DMS153 treated with DMSO at 0.1 percent for 48 hours (cell line): ENCODE measurements at regions not wholly inside any gene's neighbourhood (a gene's known extent, or its start where the extent isn't known, plus 50 kb on each side); places are given as distances from the start of the nearest gene placed in this dataset.
"Not testable (repeated sequence)": the region's sequence is repeated elsewhere in the genome, so short reads cannot be mapped to it uniquely, and the experiment has no call there.

ENCODE experiments used
- DNase-seq: peaks from one replicate; lab custom pipeline; 2025; ENCODE audit not compliant: unreplicated experiment; lab: John Stamatoyannopoulos, UW

- DNase-seq, result no peak
Measured at GRCh38 chr2:123596621-123597020, 428.5 kb upstream of the CNTNAP5 start.

DNA sequence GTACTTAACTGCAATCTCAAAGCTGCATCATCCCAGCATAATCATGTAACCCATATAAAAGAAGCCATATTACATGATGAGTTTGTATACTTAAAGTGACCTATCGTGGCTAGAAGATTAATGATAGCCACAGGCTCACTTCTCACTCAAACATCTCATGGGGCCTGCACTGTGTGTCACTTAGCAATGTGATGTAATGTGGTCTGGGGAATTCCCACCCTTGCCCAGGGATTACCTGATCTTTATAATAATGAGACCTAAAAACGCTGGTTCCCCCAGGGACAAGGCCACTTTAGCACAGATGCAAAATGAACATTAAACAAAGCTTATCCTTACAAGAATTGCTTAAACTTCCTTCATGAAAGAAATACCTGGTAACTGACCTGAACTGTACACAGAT is 427.1 kb upstream of the CNTNAP5 start:
- DNase-seq, result no peak

DNA sequence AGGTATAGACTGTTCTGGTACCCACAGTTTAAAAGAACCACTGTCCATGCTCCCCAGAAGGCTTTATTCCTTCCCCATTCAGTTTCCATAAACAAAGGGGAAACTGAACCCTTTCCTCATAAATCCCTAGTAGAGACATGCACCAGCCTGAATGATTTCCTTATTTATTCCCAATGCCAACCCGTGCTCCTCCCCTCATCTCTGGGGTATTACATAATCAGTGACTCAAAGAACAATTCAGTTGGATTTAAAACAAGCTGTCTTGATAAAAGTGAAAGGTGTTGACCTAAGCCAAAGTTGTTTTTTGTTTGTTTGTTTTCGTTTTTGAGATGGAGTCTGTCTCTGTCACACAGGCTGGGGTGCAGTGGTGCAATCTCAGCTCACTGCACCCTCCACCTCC is 418.5 kb upstream of the CNTNAP5 start:
- no peak for DNase-seq

GRCh38 chr2:123609077-123609476 is 416.0 kb upstream of the CNTNAP5 start:
- DNase-seq, result no peak

GRCh38 chr2:123614596-123614995 is 410.5 kb upstream of the CNTNAP5 start:
- DNase-seq, result no peak

- DNase-seq, result not testable (repeated sequence)
Measured at GRCh38 chr2:123618642-123619041, 406.4 kb upstream of the CNTNAP5 start.

DNA sequence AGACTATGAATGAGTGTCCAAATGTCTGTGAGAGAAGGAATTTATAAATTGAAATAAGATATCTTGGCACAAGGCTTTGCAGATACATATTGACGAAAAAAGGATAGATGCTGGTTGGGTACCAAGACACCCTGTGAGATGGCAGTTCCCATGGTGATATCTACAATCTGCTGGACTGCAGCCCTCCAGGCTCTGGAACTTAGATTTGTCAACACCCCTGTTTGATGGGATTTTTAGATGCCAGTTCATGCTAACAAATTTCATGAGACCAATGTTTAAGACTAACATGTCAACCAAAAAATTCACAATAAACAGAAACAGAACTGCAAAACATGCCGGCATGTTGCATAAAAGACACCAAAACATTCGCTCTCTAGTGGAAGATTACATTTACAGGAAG is 400.3 kb upstream of the CNTNAP5 start:
- DNase-seq, result no peak

GRCh38 chr2:123636232-123636631 is 388.9 kb upstream of the CNTNAP5 start:
- no peak for DNase-seq

- DNase-seq, result no peak
Measured at GRCh38 chr2:123640685-123641335, 384.3 kb upstream of the CNTNAP5 start.

DNA sequence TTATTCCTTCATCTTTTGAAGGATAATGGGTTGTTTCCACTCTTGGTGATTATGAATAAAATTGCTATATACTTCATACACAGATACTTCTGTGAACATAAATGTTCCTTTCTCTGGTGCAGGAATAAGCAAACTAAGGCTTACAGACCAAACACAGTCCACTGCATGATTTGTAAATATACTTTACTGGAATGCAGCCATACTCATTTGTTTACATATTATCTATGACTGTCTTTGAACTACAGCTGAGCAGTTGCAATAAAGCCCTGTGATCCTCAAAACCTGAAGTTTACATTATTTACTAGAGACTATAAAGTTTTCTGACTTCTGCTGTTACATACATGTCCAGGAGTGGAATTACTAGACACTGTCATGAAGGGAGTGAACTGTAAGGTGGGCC is 381.0 kb upstream of the CNTNAP5 start:
- DNase-seq, result no peak

DNA sequence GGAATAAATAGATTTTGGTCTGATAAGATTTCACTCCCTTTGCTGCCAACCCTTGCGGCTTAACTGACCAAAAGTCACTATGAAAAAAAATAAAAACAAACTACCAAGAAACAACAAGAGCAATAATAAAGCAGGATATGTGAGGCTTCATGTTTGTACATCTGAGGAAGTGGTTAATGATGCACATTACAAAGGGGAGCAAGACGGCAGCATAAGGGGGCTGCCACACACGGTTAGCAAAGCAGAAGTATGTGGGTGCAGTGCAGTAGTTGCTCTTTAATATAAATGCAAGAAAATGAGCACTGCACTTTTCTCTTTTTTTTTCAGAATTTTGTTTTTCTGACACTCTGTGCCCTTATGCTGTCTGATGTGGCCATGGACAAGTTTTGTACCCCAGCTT is 377.1 kb upstream of the CNTNAP5 start:
- DNase-seq, result no peak

- no peak for DNase-seq
Measured at GRCh38 chr2:123648956-123649355, 376.1 kb upstream of the CNTNAP5 start.

DNA sequence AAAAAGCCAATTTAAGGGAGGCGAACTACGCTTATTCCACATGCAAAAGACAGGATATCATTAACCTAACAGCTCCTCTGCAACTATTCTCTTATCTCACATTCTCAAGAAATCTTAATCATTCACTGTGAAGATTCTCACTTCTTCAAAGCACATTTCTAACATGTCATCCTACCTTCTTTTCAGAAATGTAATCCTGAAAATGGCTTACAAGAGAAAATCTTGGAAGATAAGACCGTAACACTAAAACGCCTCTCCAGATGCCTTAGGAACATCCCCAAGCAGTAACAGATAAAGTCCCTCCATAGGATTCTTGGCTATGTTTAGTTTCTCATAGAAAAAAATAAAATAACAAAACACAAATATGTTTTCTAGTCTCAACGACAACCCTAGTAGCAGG is 373.9 kb upstream of the CNTNAP5 start:
- DNase-seq, result no peak

- no peak for DNase-seq
Measured at GRCh38 chr2:123652320-123652719, 372.8 kb upstream of the CNTNAP5 start.

DNA sequence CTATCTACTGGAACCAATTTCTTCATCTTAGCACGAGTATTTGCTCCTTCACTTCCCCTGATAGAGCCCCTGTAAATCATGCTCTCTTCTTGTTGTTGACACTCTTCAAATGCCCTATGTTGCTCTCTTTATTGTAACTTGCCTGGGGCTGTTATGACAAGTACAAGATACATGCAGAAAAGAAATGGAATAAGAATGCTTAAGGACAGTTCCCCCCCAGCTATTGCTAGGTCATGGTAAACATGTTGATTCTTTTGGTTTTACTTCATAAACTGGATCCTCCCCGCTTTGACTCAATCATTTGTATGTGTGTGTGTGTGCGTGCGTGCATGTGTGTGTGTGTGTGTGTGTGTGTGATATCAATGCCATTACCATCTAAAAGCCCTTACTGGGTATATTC is 368.5 kb upstream of the CNTNAP5 start:
- no peak for DNase-seq

- no peak for DNase-seq
Measured at GRCh38 chr2:123659120-123659519, 366.0 kb upstream of the CNTNAP5 start.

DNA sequence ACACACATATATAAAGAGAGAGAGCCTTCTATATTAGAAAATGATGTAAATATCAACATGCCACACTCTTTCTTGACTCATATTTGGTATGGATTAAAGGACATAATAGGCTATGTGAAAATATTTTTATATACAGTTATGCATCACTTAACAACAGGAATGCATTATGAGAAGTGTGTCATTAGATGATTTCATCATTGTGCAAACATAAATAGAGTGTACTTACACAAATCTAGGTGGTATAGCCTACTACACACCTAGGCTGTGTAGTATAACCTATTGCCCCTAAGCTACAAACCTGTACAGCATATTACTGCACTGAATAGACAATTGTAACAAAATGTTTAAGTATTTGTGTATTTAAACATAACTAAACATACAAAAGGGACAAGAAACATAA is 354.8 kb upstream of the CNTNAP5 start:
- DNase-seq, result no peak

DNA sequence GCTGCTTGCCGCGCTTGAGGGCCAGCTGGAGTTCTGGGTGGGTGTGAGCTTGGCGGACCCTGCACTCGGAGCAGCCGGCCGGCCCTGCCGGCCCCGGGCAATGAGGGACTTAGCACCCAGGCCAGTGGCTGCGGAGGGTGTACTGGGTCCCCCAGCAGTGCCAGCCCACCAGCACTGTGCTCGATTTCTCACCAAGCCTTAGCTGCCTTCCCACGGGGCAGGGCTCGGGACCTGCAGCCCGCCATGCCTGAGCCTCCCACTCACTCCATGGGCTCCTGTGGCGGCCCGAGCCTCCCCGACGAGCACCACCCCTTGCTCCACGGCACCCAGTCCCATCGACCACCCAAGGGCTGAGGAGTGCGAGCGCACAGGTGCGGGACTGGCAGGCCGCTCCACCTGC is 341.3 kb upstream of the CNTNAP5 start:
- not testable (repeated sequence) for DNase-seq

GRCh38 chr2:123687064-123687463 is 338.0 kb upstream of the CNTNAP5 start:
- no peak for DNase-seq

DNA sequence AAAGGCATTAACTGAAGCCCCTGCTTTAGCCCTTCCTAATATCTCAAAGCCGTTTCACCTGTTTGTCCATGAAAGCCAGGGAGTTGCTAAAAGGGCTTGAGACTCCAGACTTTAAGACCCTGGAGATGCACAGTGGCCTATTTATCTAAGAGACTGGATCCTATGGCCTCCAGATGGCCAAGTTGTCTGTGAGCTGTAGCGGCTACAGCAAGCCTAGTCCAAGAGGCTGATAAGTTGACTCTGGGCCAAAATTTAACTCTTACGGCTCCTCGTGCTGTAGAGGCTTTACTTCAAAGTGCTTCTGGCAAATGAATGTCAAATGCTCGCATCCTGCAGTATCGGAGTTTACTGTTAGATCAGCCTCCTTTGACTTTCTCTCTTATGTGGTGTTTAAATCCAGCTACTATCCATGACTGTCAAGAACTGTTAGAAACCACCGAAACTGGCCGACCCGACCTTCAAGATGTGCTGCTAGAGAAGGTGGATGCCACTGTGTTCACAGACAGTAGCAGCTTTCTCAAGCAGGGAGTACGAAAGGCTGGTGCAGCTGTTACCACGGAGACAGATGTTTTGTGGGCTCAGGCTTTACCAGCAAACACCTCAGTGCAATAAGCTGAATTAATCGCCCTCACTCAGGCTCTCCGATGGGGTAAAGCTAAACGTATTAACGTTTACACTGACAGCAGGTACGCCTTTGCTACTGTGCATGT is 336.7 kb upstream of the CNTNAP5 start:
- no peak for DNase-seq

DNA sequence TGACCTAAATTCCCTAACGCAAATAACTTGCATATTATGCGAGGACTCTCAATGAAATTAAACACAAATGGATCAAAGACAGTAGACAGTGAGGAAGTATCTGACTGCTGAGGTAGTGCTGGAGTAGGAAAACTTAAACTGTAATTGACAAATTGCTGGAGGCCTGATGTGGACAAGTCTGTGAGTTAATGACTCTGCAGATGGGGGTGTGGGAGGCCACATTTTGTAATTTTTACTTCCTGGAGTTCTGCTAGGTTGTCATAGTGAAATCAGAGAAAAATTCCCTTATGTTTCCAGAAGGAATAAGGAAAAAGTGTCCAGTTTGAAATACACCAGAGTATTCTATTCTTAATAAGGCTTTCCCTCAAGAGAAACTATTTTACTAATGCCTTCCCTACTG is 333.0 kb upstream of the CNTNAP5 start:
- no peak for DNase-seq

GRCh38 chr2:123693836-123694235 is 331.3 kb upstream of the CNTNAP5 start:
- DNase-seq, result no peak

DNA sequence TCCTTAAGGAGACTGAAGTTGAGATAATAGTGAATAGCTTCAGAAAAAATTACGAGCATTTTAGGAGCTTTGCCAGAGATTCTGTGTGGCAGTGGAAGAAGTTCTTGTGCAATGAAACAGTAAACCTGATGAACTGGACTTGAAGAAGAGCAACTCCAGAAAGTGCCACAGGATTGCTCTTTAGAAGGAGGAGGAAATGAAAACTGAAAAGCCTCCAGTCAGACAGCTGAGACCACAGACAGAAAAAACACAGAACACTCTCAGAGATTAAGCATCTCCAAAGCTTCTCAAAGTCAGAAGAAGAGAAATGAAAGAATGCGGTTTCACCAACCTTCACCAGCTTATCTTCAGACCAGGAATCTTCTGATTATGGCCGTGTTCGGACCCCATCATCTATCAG is 329.7 kb upstream of the CNTNAP5 start:
- no peak for DNase-seq
